WTC11 (cell line): ENCODE measurements at regions not wholly inside any gene's neighbourhood (a gene's known extent, or its start where the extent isn't known, plus 50 kb on each side); places are given as distances from the start of the nearest gene placed in this dataset.

Experiments used
- CREM ChIP-seq: sonication (generic); formaldehyde crosslinking; IDR thresholded peaks from 2 replicates; pipeline ENCODE4 v1.8.1; 2022; ENCODE audit warnings: mild to moderate bottlenecking, missing genetic modification reagents, moderate library complexity
- CTCF ChIP-seq: fragments of 200-600 bp; IDR thresholded peaks from 2 replicates; pipeline ENCODE4 v1.8.0; 2022; ENCODE audit warnings: antibody characterized with exemption
- FOXP1 ChIP-seq: sonication (generic); formaldehyde crosslinking; IDR thresholded peaks from 2 replicates; pipeline ENCODE4 v1.8.0; 2022; ENCODE audit warnings: missing genetic modification reagents, mild to moderate bottlenecking, moderate library complexity, borderline replicate concordance
- IRF1 ChIP-seq: sonication (generic); formaldehyde crosslinking; IDR thresholded peaks from 2 replicates; pipeline ENCODE4 v1.8.0; 2023; ENCODE audit warnings: missing genetic modification reagents
- ZBTB43 ChIP-seq: sonication (generic); formaldehyde crosslinking; IDR thresholded peaks from 2 replicates; pipeline ENCODE4 v1.8.1; 2023; ENCODE audit warnings: mild to moderate bottlenecking, missing genetic modification reagents
- TF ChIP-seq, protein P1 (sequence below): sonication (generic); formaldehyde crosslinking; IDR thresholded peaks from 2 replicates; pipeline ENCODE4 v1.8.0; 2022; ENCODE audit warnings: mild to moderate bottlenecking, missing genetic modification reagents

- TF ChIP-seq ZBTB43 (CRISPR knock-in tag) (no peak), CREM (CRISPR knock-in tag) (no peak), CTCF (no peak), IRF1 (no peak), FOXP1 (no peak)
- TF ChIP-seq, protein P1, sequence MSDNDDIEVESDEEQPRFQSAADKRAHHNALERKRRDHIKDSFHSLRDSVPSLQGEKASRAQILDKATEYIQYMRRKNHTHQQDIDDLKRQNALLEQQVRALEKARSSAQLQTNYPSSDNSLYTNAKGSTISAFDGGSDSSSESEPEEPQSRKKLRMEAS (CRISPR knock-in tag), result no peak
These were observed 118.3 kb upstream of the DOK6 start for GRCh38 chr18:69282371-69282770.
